ENCODE measurements at regions not wholly inside any gene's neighbourhood (a gene's known extent, or its start where the extent isn't known, plus 50 kb on each side); places are given as distances from the start of the nearest gene placed in this dataset.

DNA sequence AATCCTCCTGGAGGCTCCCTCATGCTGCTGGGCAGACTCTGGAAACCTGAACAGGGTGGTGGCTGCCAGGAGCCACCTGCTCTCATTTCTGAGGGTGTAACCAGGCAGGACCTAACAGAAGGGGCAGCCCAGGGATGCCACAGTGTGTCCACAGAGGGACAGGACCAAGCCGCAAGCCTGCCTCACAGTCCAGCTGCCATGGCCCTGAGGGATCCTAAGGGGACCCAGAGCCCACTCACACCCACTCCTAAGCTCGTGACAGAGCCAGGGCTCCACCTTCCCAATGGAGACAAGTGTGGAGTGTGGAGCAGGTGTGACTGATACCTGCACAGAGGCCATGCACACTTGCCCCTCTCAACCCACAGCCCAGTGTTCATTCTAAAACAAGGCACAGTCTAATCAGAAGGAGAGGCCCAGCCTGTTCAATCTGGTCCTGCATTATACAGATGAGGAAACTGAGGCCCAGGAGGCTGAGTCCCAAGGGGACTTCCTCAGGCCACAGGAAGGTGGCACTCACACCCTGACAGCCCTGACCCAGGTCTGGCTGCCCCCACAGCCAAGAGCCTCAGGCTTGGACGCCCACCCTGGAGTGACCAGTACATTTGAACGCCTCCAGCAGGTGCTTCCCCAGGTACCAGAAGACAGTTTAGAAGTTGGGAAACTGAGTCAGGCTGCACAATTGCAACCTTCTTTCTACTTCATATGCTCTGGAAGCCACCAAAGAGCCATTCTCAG is 220.1 kb downstream of the TUBA3C start:
- Histone ChIP-seq H3K27me3 (ENCODE audit: insufficient read depth, poor library complexity, severe bottlenecking) (peaks cover 3% of the 10 kb centered on the region), H3K4me3 (replicated peaks; ENCODE audit: insufficient read depth, low read length) (no peak overlapping the region), H3K27ac (replicated peaks) (no peak overlapping the region)
- TF ChIP-seq, protein P1, sequence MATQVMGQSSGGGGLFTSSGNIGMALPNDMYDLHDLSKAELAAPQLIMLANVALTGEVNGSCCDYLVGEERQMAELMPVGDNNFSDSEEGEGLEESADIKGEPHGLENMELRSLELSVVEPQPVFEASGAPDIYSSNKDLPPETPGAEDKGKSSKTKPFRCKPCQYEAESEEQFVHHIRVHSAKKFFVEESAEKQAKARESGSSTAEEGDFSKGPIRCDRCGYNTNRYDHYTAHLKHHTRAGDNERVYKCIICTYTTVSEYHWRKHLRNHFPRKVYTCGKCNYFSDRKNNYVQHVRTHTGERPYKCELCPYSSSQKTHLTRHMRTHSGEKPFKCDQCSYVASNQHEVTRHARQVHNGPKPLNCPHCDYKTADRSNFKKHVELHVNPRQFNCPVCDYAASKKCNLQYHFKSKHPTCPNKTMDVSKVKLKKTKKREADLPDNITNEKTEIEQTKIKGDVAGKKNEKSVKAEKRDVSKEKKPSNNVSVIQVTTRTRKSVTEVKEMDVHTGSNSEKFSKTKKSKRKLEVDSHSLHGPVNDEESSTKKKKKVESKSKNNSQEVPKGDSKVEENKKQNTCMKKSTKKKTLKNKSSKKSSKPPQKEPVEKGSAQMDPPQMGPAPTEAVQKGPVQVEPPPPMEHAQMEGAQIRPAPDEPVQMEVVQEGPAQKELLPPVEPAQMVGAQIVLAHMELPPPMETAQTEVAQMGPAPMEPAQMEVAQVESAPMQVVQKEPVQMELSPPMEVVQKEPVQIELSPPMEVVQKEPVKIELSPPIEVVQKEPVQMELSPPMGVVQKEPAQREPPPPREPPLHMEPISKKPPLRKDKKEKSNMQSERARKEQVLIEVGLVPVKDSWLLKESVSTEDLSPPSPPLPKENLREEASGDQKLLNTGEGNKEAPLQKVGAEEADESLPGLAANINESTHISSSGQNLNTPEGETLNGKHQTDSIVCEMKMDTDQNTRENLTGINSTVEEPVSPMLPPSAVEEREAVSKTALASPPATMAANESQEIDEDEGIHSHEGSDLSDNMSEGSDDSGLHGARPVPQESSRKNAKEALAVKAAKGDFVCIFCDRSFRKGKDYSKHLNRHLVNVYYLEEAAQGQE (IDR thresholded peaks at IDR 0.05; ENCODE audit: insufficient replicate concordance, low read depth), result no peak
- TF ChIP-seq POLR2AphosphoS5 (IDR thresholded peaks at IDR 0.05; ENCODE audit: low read depth) (no peak), GABPA (IDR thresholded peaks at IDR 0.05; ENCODE audit: low read depth) (no peak), SPI1 (IDR thresholded peaks at IDR 0.05; ENCODE audit: borderline replicate concordance, low read depth) (no peak)
- TF ChIP-seq, protein P2, sequence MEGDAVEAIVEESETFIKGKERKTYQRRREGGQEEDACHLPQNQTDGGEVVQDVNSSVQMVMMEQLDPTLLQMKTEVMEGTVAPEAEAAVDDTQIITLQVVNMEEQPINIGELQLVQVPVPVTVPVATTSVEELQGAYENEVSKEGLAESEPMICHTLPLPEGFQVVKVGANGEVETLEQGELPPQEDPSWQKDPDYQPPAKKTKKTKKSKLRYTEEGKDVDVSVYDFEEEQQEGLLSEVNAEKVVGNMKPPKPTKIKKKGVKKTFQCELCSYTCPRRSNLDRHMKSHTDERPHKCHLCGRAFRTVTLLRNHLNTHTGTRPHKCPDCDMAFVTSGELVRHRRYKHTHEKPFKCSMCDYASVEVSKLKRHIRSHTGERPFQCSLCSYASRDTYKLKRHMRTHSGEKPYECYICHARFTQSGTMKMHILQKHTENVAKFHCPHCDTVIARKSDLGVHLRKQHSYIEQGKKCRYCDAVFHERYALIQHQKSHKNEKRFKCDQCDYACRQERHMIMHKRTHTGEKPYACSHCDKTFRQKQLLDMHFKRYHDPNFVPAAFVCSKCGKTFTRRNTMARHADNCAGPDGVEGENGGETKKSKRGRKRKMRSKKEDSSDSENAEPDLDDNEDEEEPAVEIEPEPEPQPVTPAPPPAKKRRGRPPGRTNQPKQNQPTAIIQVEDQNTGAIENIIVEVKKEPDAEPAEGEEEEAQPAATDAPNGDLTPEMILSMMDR (IDR thresholded peaks at IDR 0.05; ENCODE audit: insufficient read depth, low read length), result no peak
- DNase-seq (ENCODE audit: low read depth in 1 of 2, low spot score in 1 of 2), result no peak

DNA sequence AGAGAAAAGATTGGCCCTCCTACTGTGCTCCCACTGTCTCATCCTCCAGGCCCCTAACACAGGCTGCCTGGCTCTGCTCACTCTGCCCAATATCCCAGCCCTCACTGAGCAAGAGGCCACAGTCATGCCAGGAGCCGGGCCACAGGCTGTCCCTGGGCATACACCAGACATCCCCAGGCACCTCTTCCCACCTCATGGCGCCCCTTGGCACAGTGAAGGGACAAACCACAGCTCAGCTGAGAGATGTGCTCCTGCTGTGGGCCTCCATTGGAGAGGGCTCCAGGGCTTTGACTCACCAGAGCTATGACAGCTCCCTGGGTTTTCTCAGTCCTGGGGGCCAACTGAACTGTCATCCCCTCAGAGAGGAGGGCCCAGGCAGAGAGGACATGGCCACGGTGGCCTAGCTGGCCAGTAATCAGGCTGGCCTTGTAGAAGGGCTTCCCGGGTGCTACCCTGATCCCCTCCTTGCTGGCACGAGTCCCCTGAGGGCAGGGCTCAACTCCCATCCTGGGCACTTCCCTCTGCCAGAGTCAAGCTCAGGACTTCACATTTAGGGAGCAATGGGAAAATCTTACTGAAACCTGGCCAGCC is 220.9 kb downstream of the TUBA3C start:
- no peak overlapping the region for H3K27ac ChIP-seq (replicated peaks)
- no peak overlapping the region for H3K4me3 ChIP-seq (replicated peaks; ENCODE audit: insufficient read depth, low read length)
- no peaks in the 10 kb centered on the region for H3K27me3 ChIP-seq (ENCODE audit: insufficient read depth, poor library complexity, severe bottlenecking)
- no peak for DNase-seq (ENCODE audit: low read depth in 1 of 2, low spot score in 1 of 2)
- TF ChIP-seq, protein P1 (IDR thresholded peaks at IDR 0.05; ENCODE audit: insufficient replicate concordance, low read depth), result no peak
- TF ChIP-seq, protein P2 (IDR thresholded peaks at IDR 0.05; ENCODE audit: insufficient read depth, low read length), result no peak
- TF ChIP-seq GABPA (IDR thresholded peaks at IDR 0.05; ENCODE audit: low read depth) (no peak), SPI1 (IDR thresholded peaks at IDR 0.05; ENCODE audit: borderline replicate concordance, low read depth) (no peak), POLR2AphosphoS5 (IDR thresholded peaks at IDR 0.05; ENCODE audit: low read depth) (no peak)

DNA sequence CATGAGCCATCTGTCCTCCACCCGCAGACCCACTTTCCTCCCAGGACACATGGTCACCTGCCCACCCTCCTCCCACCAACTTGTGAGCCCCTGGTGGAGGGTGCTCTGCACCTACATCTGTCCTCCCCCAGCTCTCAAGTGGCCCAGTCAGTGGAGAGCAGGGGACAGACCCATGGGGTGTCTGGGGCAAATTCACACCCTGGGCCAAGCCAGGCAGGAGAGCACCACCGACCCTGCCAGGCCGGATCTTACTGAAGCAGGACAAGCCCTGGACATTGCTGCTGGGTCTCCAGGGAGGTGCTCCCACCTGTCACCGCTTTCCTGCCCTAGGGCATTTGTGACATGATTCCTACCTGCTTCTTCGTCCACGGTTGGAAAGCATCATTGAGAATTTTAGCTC is 221.6 kb downstream of the TUBA3C start:
- Histone ChIP-seq H3K27ac (replicated peaks) (no peak overlapping the region), H3K4me3 (replicated peaks; ENCODE audit: insufficient read depth, low read length) (no peak overlapping the region), H3K27me3 (ENCODE audit: insufficient read depth, poor library complexity, severe bottlenecking) (no peaks in the 10 kb centered on the region)
- TF ChIP-seq, protein P1 (IDR thresholded peaks at IDR 0.05; ENCODE audit: insufficient replicate concordance, low read depth), result no peak
- TF ChIP-seq POLR2AphosphoS5 (IDR thresholded peaks at IDR 0.05; ENCODE audit: low read depth), result no peak
- TF ChIP-seq, protein P2 (IDR thresholded peaks at IDR 0.05; ENCODE audit: insufficient read depth, low read length), result no peak
- TF ChIP-seq SPI1 (IDR thresholded peaks at IDR 0.05; ENCODE audit: borderline replicate concordance, low read depth), result no peak
- no peak for TF ChIP-seq GABPA (IDR thresholded peaks at IDR 0.05; ENCODE audit: low read depth)
- no peak for DNase-seq (ENCODE audit: low read depth in 1 of 2, low spot score in 1 of 2)
